MM.1S (cell line): ENCODE measurements at regions not wholly inside any gene's neighbourhood (a gene's known extent, or its start where the extent isn't known, plus 50 kb on each side); places are given as distances from the start of the nearest gene placed in this dataset.
"Not testable (repeated sequence)": the region's sequence is repeated elsewhere in the genome, so short reads cannot be mapped to it uniquely, and the experiment has no call there.

ENCODE experiments used
- EZH2 ChIP-seq: fragments of 300-600 bp; sonication (generic); optimal IDR thresholded peaks from 2 replicates; pipeline ENCODE3; 2017; ENCODE audit warnings: low read depth, mild to moderate bottlenecking, antibody characterized with exemption, low read length, mixed read lengths
- TF ChIP-seq, protein P1 (sequence below): fragments of 300-600 bp; sonication (generic); IDR thresholded peaks from 2 replicates; pipeline ENCODE4 v1.5.1; 2016; ENCODE audit warnings: antibody characterized with exemption, low read length, mixed read lengths

DNA sequence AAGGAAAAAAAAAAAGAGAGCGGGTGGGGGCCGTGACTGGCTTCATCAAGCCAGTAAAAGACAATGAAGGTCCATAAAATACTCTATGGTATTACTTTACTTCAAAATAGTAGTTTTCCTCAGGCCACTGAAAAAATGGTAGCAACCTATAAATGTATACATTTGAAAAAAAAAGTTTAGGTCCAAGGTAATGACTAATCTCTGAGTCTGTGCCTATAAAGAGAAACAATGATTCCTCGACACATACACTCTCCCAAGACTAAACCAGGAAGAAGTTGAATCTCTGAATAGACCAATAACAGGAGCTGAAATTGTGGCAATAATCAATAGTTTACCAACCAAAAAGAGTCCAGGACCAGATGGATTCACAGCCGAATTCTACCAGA is 84.5 kb upstream of the SIRPG start:
- TF ChIP-seq, protein P1, sequence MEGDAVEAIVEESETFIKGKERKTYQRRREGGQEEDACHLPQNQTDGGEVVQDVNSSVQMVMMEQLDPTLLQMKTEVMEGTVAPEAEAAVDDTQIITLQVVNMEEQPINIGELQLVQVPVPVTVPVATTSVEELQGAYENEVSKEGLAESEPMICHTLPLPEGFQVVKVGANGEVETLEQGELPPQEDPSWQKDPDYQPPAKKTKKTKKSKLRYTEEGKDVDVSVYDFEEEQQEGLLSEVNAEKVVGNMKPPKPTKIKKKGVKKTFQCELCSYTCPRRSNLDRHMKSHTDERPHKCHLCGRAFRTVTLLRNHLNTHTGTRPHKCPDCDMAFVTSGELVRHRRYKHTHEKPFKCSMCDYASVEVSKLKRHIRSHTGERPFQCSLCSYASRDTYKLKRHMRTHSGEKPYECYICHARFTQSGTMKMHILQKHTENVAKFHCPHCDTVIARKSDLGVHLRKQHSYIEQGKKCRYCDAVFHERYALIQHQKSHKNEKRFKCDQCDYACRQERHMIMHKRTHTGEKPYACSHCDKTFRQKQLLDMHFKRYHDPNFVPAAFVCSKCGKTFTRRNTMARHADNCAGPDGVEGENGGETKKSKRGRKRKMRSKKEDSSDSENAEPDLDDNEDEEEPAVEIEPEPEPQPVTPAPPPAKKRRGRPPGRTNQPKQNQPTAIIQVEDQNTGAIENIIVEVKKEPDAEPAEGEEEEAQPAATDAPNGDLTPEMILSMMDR: not testable (repeated sequence)
- not testable (repeated sequence) for TF ChIP-seq EZH2
